Natural killer cell treated with Interleukin-12 subunit alpha and Interleukin-12 subunit beta and Interleukin-15 and Interleukin-18, amount 100 ng/mL, for 72 hours (primary cell): ENCODE measurements at regions not wholly inside any gene's neighbourhood (a gene's known extent, or its start where the extent isn't known, plus 50 kb on each side); places are given as distances from the start of the nearest gene placed in this dataset.
"Not testable (repeated sequence)": the region's sequence is repeated elsewhere in the genome, so short reads cannot be mapped to it uniquely, and the experiment has no call there.

Source experiments
- ATAC-seq, 2 donors: fragments of 150-1000 bp; cut with Tn5 transposase in 1 of 2; sonication (Bioruptor Pico), chemical (Tn5 transposase) in 1 of 2; 2 replicates each; pipeline ENCODE4 v1.10.0; 2021
- DNase-seq: peaks from one replicate; pipeline ENCODE4 v3.0.0; 2022; ENCODE audit warnings: low spot score
- H3K27ac Mint-ChIP-seq, 2 donors: 1 replicate in 1 of 2; 2 replicates in 1 of 2; pipeline ENCODE4 v1.8.0; 2022; ENCODE audit warnings: mixed read lengths in 2 of 2, mild to moderate bottlenecking in 1 of 2, moderate library complexity in 1 of 2
- H3K27me3 Mint-ChIP-seq, 2 donors: 1 replicate in 1 of 2; 2 replicates in 1 of 2; pipeline ENCODE4 v1.8.0; 2022; ENCODE audit warnings: mixed read lengths in 2 of 2
- H3K36me3 Mint-ChIP-seq: one replicate; pipeline ENCODE4 v1.8.0; 2022; ENCODE audit warnings: mixed read lengths
- H3K4me1 Mint-ChIP-seq, 2 donors: 1 replicate in 1 of 2; 2 replicates in 1 of 2; pipeline ENCODE4 v1.8.0; 2022; ENCODE audit warnings: low read depth in 2 of 2, mixed read lengths in 2 of 2, mild to moderate bottlenecking in 1 of 2
- H3K4me3 Mint-ChIP-seq: one replicate; pipeline ENCODE4 v1.8.0; 2022; ENCODE audit warnings: mixed read lengths
- H3K9me3 Mint-ChIP-seq: 2 replicates; pipeline ENCODE4 v1.8.0; 2022; ENCODE audit warnings: mixed read lengths

GRCh38 chr6:23642849-23643248 is 483.2 kb upstream of the NRSN1 start:
- Mint-ChIP-seq H3K27me3 (no peaks in the 10 kb centered on the region), H3K4me3 (no peak overlapping the region), H3K9me3 (no peaks in the 10 kb centered on the region), H3K36me3 (no peaks in the 10 kb centered on the region), H3K4me1 (no peaks in the 10 kb centered on the region), H3K27ac (no peak overlapping the region)
- ATAC-seq (no peak), DNase-seq (no peak)

GRCh38 chr6:23647045-23647444 is 479.0 kb upstream of the NRSN1 start:
- Mint-ChIP-seq H3K36me3 (no peaks in the 10 kb centered on the region), H3K9me3 (peaks cover 5% of the 10 kb centered on the region), H3K27me3 (no peaks in the 10 kb centered on the region), H3K27ac (no peak overlapping the region), H3K4me3 (no peak overlapping the region), H3K4me1 (no peaks in the 10 kb centered on the region)
- ATAC-seq: no peak
- no peak for DNase-seq

GRCh38 chr6:23650676-23651075 is 475.3 kb upstream of the NRSN1 start:
- no peak for ATAC-seq
- no peak for DNase-seq
- H3K9me3 Mint-ChIP-seq: peaks cover 9% of the 10 kb centered on the region
- no peak overlapping the region for H3K4me3 Mint-ChIP-seq
- H3K27me3 Mint-ChIP-seq: no peaks in the 10 kb centered on the region
- H3K36me3 Mint-ChIP-seq: no peaks in the 10 kb centered on the region
- H3K4me1 Mint-ChIP-seq: no peaks in the 10 kb centered on the region
- no peak overlapping the region for H3K27ac Mint-ChIP-seq

GRCh38 chr6:23654745-23655144 is 471.3 kb upstream of the NRSN1 start:
- ATAC-seq: no peak
- Mint-ChIP-seq H3K4me1 (no peaks in the 10 kb centered on the region), H3K36me3 (no peaks in the 10 kb centered on the region), H3K4me3 (no peak overlapping the region), H3K27ac (no peak overlapping the region), H3K9me3 (peaks cover 10% of the 10 kb centered on the region), H3K27me3 (no peaks in the 10 kb centered on the region)
- DNase-seq: no peak

GRCh38 chr6:23655525-23655924 is 470.5 kb upstream of the NRSN1 start:
- no peak overlapping the region for H3K4me3 Mint-ChIP-seq
- peaks cover 11% of the 10 kb centered on the region for H3K9me3 Mint-ChIP-seq
- ATAC-seq (no peak), DNase-seq (no peak)
- no peaks in the 10 kb centered on the region for H3K4me1 Mint-ChIP-seq
- H3K27ac Mint-ChIP-seq: no peak overlapping the region
- H3K27me3 Mint-ChIP-seq: no peaks in the 10 kb centered on the region
- no peaks in the 10 kb centered on the region for H3K36me3 Mint-ChIP-seq

- no peak overlapping the region for H3K27ac Mint-ChIP-seq
- H3K36me3 Mint-ChIP-seq: no peaks in the 10 kb centered on the region
- ATAC-seq: no peak
- no peak for DNase-seq
- H3K9me3 Mint-ChIP-seq: peaks cover 11% of the 10 kb centered on the region
- H3K27me3 Mint-ChIP-seq: no peaks in the 10 kb centered on the region
- no peak overlapping the region for H3K4me3 Mint-ChIP-seq
- no peaks in the 10 kb centered on the region for H3K4me1 Mint-ChIP-seq
These were observed 469.5 kb upstream of the NRSN1 start for GRCh38 chr6:23656255-23657194.

- no peak overlapping the region for H3K4me3 Mint-ChIP-seq
- H3K9me3 Mint-ChIP-seq: peaks cover 11% of the 10 kb centered on the region
- H3K27me3 Mint-ChIP-seq: no peaks in the 10 kb centered on the region
- no peak for DNase-seq
- no peak for ATAC-seq
- no peaks in the 10 kb centered on the region for H3K36me3 Mint-ChIP-seq
- H3K4me1 Mint-ChIP-seq: no peaks in the 10 kb centered on the region
- H3K27ac Mint-ChIP-seq: no peak overlapping the region
These were observed 466.9 kb upstream of the NRSN1 start for GRCh38 chr6:23659125-23659524.

GRCh38 chr6:23661549-23661948 is 464.5 kb upstream of the NRSN1 start:
- H3K9me3 Mint-ChIP-seq: peaks cover 12% of the 10 kb centered on the region
- H3K4me1 Mint-ChIP-seq: no peaks in the 10 kb centered on the region
- no peaks in the 10 kb centered on the region for H3K36me3 Mint-ChIP-seq
- H3K27me3 Mint-ChIP-seq: no peaks in the 10 kb centered on the region
- ATAC-seq (no peak), DNase-seq (no peak)
- no peak overlapping the region for H3K27ac Mint-ChIP-seq
- no peak overlapping the region for H3K4me3 Mint-ChIP-seq

GRCh38 chr6:23663096-23663495 is 462.9 kb upstream of the NRSN1 start:
- DNase-seq (no peak), ATAC-seq (no peak)
- H3K4me3 Mint-ChIP-seq: no peak overlapping the region
- no peak overlapping the region for H3K27ac Mint-ChIP-seq
- H3K27me3 Mint-ChIP-seq: no peaks in the 10 kb centered on the region
- H3K36me3 Mint-ChIP-seq: no peaks in the 10 kb centered on the region
- peaks cover 18% of the 10 kb centered on the region for H3K9me3 Mint-ChIP-seq
- no peaks in the 10 kb centered on the region for H3K4me1 Mint-ChIP-seq

GRCh38 chr6:23663652-23664051 is 462.4 kb upstream of the NRSN1 start:
- no peaks in the 10 kb centered on the region for H3K27me3 Mint-ChIP-seq
- no peak overlapping the region for H3K4me3 Mint-ChIP-seq
- no peaks in the 10 kb centered on the region for H3K36me3 Mint-ChIP-seq
- ATAC-seq (no peak), DNase-seq (no peak)
- H3K9me3 Mint-ChIP-seq: peaks cover 18% of the 10 kb centered on the region
- H3K4me1 Mint-ChIP-seq: no peaks in the 10 kb centered on the region
- H3K27ac Mint-ChIP-seq: no peak overlapping the region

- not testable (repeated sequence) for H3K4me1 Mint-ChIP-seq, H3K36me3 Mint-ChIP-seq, H3K27me3 Mint-ChIP-seq, H3K27ac Mint-ChIP-seq, DNase-seq, ATAC-seq, H3K4me3 Mint-ChIP-seq
- H3K9me3 Mint-ChIP-seq: peaks cover 21% of the 10 kb centered on the region
These were observed 460.1 kb upstream of the NRSN1 start for GRCh38 chr6:23665911-23666310.

GRCh38 chr6:23672737-23673136 is 453.3 kb upstream of the NRSN1 start:
- Mint-ChIP-seq H3K9me3 (peaks cover 24% of the 10 kb centered on the region), H3K27ac (no peak overlapping the region), H3K36me3 (peaks cover 20% of the 10 kb centered on the region), H3K4me3 (no peak overlapping the region), H3K4me1 (no peaks in the 10 kb centered on the region), H3K27me3 (no peaks in the 10 kb centered on the region)
- no peak for ATAC-seq
- no peak for DNase-seq

GRCh38 chr6:23678626-23679025 is 447.4 kb upstream of the NRSN1 start:
- ATAC-seq: no peak
- Mint-ChIP-seq H3K9me3 (peaks cover 11% of the 10 kb centered on the region), H3K27me3 (no peaks in the 10 kb centered on the region), H3K36me3 (peaks cover 6% of the 10 kb centered on the region), H3K4me3 (no peak overlapping the region), H3K4me1 (no peaks in the 10 kb centered on the region), H3K27ac (no peak overlapping the region)
- no peak for DNase-seq

- no peaks in the 10 kb centered on the region for H3K36me3 Mint-ChIP-seq
- peaks cover 10% of the 10 kb centered on the region for H3K9me3 Mint-ChIP-seq
- H3K4me1 Mint-ChIP-seq: no peaks in the 10 kb centered on the region
- DNase-seq (no peak), ATAC-seq (no peak)
- no peaks in the 10 kb centered on the region for H3K27me3 Mint-ChIP-seq
- no peak overlapping the region for H3K4me3 Mint-ChIP-seq
- no peak overlapping the region for H3K27ac Mint-ChIP-seq
These were observed 444.3 kb upstream of the NRSN1 start for GRCh38 chr6:23681743-23682142.

- DNase-seq (no peak), ATAC-seq (no peak)
- Mint-ChIP-seq H3K27me3 (no peaks in the 10 kb centered on the region), H3K9me3 (peaks cover 7% of the 10 kb centered on the region), H3K27ac (no peak overlapping the region), H3K36me3 (no peaks in the 10 kb centered on the region), H3K4me3 (no peak overlapping the region), H3K4me1 (no peaks in the 10 kb centered on the region)
These were observed 437.4 kb upstream of the NRSN1 start for GRCh38 chr6:23688650-23689049.
